HEK293T (cell line): ENCODE measurements at regions not wholly inside any gene's neighbourhood (a gene's known extent, or its start where the extent isn't known, plus 50 kb on each side); places are given as distances from the start of the nearest gene placed in this dataset.

Experiments used
- CTCF ChIA-PET: fragments of 350-600 bp; formaldehyde crosslinking; extraction: SDS; loops from one replicate; lab custom pipeline; 2021; ENCODE audit warnings: antibody characterized with exemption, inconsistent platforms; lab: Yijun Ruan, JAX
- POLR2A ChIA-PET: fragments of 350-600 bp; formaldehyde crosslinking; extraction: SDS; loops from one replicate; lab custom pipeline; 2020; ENCODE audit warnings: antibody characterized with exemption, inconsistent platforms; lab: Yijun Ruan, JAX
- DNase-seq: peaks from one replicate; pipeline ENCODE4 v3.0.0; 2012; ENCODE audit warnings: mixed read lengths; ENCODE audit errors: extremely low spot score
- ARNT ChIP-seq: fragments of 450-650 bp; IDR thresholded peaks from 2 replicates; pipeline ENCODE4 v1.6.1; 2017; ENCODE audit warnings: mild to moderate bottlenecking
- BHLHE40 ChIP-seq: fragments of 450-650 bp; IDR thresholded peaks from 2 replicates; pipeline ENCODE4 v1.6.1; 2016; ENCODE audit warnings: mild to moderate bottlenecking, moderate library complexity, borderline replicate concordance
- CTBP1 ChIP-seq: fragments of 450-650 bp; IDR thresholded peaks from 2 replicates; pipeline ENCODE4 v1.6.1; 2016; ENCODE audit warnings: borderline replicate concordance
- ELF4 ChIP-seq: fragments of 450-650 bp; IDR thresholded peaks from 2 replicates; pipeline ENCODE4 v1.6.1; 2017; ENCODE audit warnings: antibody characterized with exemption
- FOXA1 ChIP-seq: fragments of 450-650 bp; IDR thresholded peaks from 2 replicates; pipeline ENCODE4 v1.6.1; 2016; ENCODE audit warnings: mild to moderate bottlenecking
- FOXK2 ChIP-seq: fragments of 450-650 bp; IDR thresholded peaks from 2 replicates; pipeline ENCODE4 v1.6.1; 2016; ENCODE audit warnings: mild to moderate bottlenecking
- FOXM1 ChIP-seq: fragments of 450-650 bp; IDR thresholded peaks from 2 replicates; pipeline ENCODE4 v1.6.1; 2017; ENCODE audit warnings: mild to moderate bottlenecking, borderline replicate concordance
- HDGF ChIP-seq: fragments of 450-650 bp; IDR thresholded peaks from 2 replicates; pipeline ENCODE4 v1.6.1; 2017; ENCODE audit warnings: antibody characterized with exemption, borderline replicate concordance
- L3MBTL2 ChIP-seq: fragments of 450-650 bp; conservative IDR thresholded peaks from 2 replicates; pipeline ENCODE4 v1.6.1; 2016; ENCODE audit warnings: mild to moderate bottlenecking
- LEF1 ChIP-seq: fragments of 450-650 bp; IDR thresholded peaks from 2 replicates; pipeline ENCODE4 v1.6.1; 2017; ENCODE audit warnings: mild to moderate bottlenecking, borderline replicate concordance
- NFRKB ChIP-seq: fragments of 450-650 bp; IDR thresholded peaks from 2 replicates; pipeline ENCODE4 v1.6.1; 2016; ENCODE audit warnings: mild to moderate bottlenecking, moderate library complexity
- PKNOX1 ChIP-seq: fragments of 450-650 bp; IDR thresholded peaks from 2 replicates; pipeline ENCODE4 v1.6.1; 2016
- SP1 ChIP-seq: fragments of 450-650 bp; IDR thresholded peaks from 2 replicates; pipeline ENCODE4 v1.6.1; 2017
- SUZ12 ChIP-seq: fragments of 450-650 bp; IDR thresholded peaks from 2 replicates; pipeline ENCODE4 v1.6.1; 2016; ENCODE audit warnings: mild to moderate bottlenecking
- TARDBP ChIP-seq: fragments of 450-650 bp; IDR thresholded peaks from 2 replicates; pipeline ENCODE4 v1.6.1; 2016
- ZNF384 ChIP-seq: fragments of 450-650 bp; IDR thresholded peaks from 2 replicates; pipeline ENCODE4 v1.6.1; 2016

- TF ChIP-seq L3MBTL2 = no peak
- TF ChIP-seq ARNT = no peak
- TF ChIP-seq LEF1 = no peak
- TF ChIP-seq SUZ12 = no peak
- TF ChIP-seq PKNOX1 = no peak
- TF ChIP-seq ZNF384 = no peak
- no peak for TF ChIP-seq HDGF
- TF ChIP-seq BHLHE40 = no peak
- no peak for TF ChIP-seq SP1
- DNase-seq = no peak
- CTCF ChIA-PET = no interaction called here
- POLR2A ChIA-PET = no interaction called here
Measured at GRCh38 chr5:2626572-2626971, 124.9 kb downstream of the IRX2 start.

GRCh38 chr5:2622866-2623265 lies 128.6 kb downstream of the IRX2 start:
- ChIA-PET CTCF (no interaction called here), POLR2A (no interaction called here)
- no peak for TF ChIP-seq CTBP1
- TF ChIP-seq PKNOX1 = no peak
- no peak for TF ChIP-seq L3MBTL2
- no peak for TF ChIP-seq SUZ12
- TF ChIP-seq FOXA1 = no peak
- no peak for TF ChIP-seq ELF4
- DNase-seq = no peak

- no peak for DNase-seq
- POLR2A ChIA-PET = no interaction called here
- TF ChIP-seq BHLHE40 = no peak
- no peak for TF ChIP-seq SUZ12
- TF ChIP-seq ZNF384 = no peak
- TF ChIP-seq L3MBTL2 = no peak
- TF ChIP-seq SP1 = no peak
- no peak for TF ChIP-seq TARDBP
- TF ChIP-seq NFRKB = no peak
- no peak for TF ChIP-seq FOXA1
- no peak for TF ChIP-seq HDGF
- no peak for TF ChIP-seq CTBP1
- TF ChIP-seq ELF4 = no peak
- no peak for TF ChIP-seq ARNT
- TF ChIP-seq FOXM1 = no peak
- TF ChIP-seq LEF1 = no peak
- no peak for TF ChIP-seq PKNOX1
- no peak for TF ChIP-seq FOXK2
- CTCF ChIA-PET = no interaction called here
Measured at GRCh38 chr5:2621631-2622030, 129.8 kb downstream of the IRX2 start.

- DNase-seq = no peak
- CTCF ChIA-PET = no interaction called here
- POLR2A ChIA-PET = no interaction called here
Measured at GRCh38 chr5:2619216-2619615, 132.3 kb downstream of the IRX2 start.

GRCh38 chr5:2617461-2617860 lies 134.0 kb downstream of the IRX2 start:
- no peak for DNase-seq
- CTCF ChIA-PET = no interaction called here
- TF ChIP-seq L3MBTL2 = no peak
- TF ChIP-seq ELF4 = no peak
- TF ChIP-seq FOXK2 = no peak
- POLR2A ChIA-PET = no interaction called here

More at GRCh38 chr5:2619216-2619615, 132.3 kb downstream of the IRX2 start:
- TF ChIP-seq PKNOX1 (no peak), HDGF (no peak), SUZ12 (no peak), SP1 (no peak), FOXK2 (no peak), BHLHE40 (no peak)

GRCh38 chr5:2615917-2616316 lies 135.6 kb downstream of the IRX2 start:
- ChIA-PET CTCF (no interaction called here), POLR2A (no interaction called here)
- TF ChIP-seq ELF4 (no peak), FOXM1 (no peak), L3MBTL2 (no peak), SP1 (no peak), HDGF (no peak), LEF1 (no peak), BHLHE40 (no peak), ZNF384 (no peak), ARNT (no peak), FOXA1 (no peak), CTBP1 (no peak), SUZ12 (no peak), NFRKB (no peak), TARDBP (no peak)
- no peak for DNase-seq

- CTCF ChIA-PET = no interaction called here
Measured at GRCh38 chr5:2614571-2614970, 136.9 kb downstream of the IRX2 start.

More at GRCh38 chr5:2614571-2614970, 136.9 kb downstream of the IRX2 start:
- POLR2A ChIA-PET = no interaction called here
- DNase-seq = no peak
- TF ChIP-seq CTBP1 (no peak), FOXK2 (no peak), L3MBTL2 (no peak), TARDBP (no peak), ELF4 (no peak), FOXM1 (no peak), ARNT (no peak), FOXA1 (no peak), SP1 (no peak), NFRKB (no peak), ZNF384 (no peak)
